ENCODE measurements at regions not wholly inside any gene's neighbourhood (a gene's known extent, or its start where the extent isn't known, plus 50 kb on each side); places are given as distances from the start of the nearest gene placed in this dataset.
"Not testable (repeated sequence)": the region's sequence is repeated elsewhere in the genome, so short reads cannot be mapped to it uniquely, and the experiment has no call there.

- not testable (repeated sequence) for DNase-seq
Observed at GRCh38 chr9:39675211-39675553, 319.7 kb downstream of the SPATA31A1 start.

GRCh38 chr9:39678534-39679263, 323.2 kb downstream of the SPATA31A1 start:
- DNase-seq, result not testable (repeated sequence)

DNA sequence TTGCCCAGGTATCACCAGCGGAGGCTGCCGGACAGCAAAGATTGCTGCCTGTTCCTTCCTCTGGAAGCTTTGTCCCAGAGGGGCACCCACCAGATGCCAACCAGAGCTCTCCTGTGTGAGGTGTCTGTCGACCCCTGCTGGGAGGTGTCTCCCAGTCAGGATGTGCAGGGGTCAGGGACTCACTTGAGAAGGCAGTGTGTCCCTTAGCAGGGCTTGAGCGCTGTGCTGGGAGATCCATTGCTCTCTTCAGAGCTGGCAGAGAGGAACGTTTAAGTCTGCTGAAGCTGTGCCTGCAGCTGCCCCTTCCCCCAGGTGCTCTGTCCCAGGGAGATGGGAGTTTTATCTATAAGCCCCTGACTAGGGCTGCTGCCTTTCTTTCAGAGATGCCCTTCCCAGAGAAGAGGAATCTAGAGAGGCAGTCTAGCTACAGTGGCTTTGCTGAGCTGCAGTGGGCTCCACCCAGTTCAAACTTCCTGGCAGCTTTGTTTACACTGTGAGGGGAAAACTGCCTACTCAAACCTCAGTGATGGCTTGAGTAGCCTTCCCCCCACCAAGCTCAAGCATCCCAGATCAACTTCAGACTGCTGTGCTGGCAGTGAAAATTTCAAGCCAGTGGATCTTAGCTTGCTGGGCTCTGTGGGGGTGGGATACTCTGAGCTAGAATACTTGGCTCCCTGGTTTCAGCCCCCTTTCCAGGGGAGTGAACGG, 325.4 kb downstream of the SPATA31A1 start:
- DNase-seq, result not testable (repeated sequence)

- not testable (repeated sequence) for DNase-seq
Observed at GRCh38 chr9:39728862-39729261, 373.4 kb downstream of the SPATA31A1 start.

DNA sequence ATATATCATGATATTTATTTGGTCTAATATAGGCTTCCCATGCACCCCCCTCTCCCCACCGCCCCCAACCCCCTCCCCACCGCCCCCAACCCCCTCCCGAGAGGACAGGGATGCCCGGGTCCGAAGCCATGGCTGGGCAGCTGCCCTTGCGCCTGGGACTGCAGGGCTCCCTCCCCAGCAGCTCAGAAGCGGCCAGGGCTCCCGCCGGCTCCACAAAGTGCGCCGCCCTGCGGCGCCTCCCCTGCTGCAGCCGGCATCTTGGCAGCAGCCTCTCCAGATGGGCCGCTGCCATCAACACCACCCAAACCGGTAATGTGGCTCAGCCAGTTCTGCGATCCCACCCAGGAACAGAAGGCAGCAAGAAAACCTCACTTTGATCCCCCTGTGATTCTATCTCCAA, 389.4 kb downstream of the SPATA31A1 start:
- DNase-seq, result not testable (repeated sequence)

DNA sequence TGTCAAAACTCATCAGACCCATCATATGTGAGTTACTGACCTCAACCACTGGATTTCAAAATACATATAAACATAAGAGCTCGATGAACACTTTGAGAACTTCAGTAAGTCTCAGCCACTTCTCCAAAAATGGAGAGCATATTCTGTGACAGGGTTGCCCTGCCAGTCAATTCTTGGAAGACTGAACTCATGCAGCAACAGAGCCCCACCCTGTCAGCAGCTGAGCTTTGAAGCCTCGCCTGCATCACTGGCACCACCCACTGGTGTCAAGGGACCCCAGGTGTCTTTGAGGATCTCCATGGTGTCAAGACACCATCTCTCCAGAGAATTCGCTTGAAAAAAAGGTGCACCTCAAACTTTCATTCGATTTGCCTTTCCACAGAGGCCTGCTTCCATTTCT, 420.1 kb downstream of the SPATA31A1 start:
- DNase-seq, result not testable (repeated sequence)

GRCh38 chr9:39791356-39791755, 435.9 kb downstream of the SPATA31A1 start:
- not testable (repeated sequence) for DNase-seq

- not testable (repeated sequence) for DNase-seq
Observed at GRCh38 chr9:39797935-39798334, 442.5 kb downstream of the SPATA31A1 start.

DNA sequence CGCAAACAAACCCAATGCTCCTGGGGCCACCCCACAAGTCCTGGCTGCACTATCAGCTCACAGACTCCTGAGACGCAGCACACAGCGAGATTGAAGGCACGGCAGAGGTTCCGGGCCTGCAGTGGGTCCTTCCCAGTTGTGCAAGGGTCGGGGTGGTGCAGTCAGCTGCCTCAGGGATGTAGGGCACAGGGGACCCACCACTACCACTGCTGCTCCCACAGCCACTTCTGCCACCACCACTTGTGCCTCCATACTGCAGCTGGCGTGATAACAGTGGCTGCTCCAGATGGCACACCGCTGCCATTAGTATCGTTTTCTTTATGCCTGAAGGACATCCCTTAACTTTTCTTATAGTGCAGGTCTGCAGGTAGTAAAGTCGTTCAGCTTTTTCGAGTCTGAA, 443.8 kb downstream of the SPATA31A1 start:
- DNase-seq, result not testable (repeated sequence)

DNA sequence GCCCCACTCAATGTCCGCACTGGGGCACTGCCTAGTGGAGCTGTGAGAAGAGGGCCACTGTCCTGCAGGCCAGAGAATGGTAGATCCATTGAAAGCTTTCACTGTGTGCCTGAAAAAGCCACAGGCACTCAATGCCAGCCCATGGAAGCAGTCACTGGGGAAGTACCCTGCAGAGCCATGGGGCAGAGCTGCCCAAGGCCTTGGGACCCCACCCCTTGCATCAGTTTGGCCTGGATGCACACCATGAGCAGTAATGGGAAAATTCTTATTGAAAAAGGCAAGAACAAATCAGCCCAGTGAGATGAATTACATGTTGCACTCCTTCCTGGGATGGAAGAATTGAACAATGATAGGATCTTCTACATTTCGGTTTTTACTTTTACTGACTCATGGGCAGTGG, 447.1 kb downstream of the SPATA31A1 start:
- DNase-seq, result not testable (repeated sequence)

GRCh38 chr9:39809401-39810226, 454.1 kb downstream of the SPATA31A1 start:
- DNase-seq, result not testable (repeated sequence)

DNA sequence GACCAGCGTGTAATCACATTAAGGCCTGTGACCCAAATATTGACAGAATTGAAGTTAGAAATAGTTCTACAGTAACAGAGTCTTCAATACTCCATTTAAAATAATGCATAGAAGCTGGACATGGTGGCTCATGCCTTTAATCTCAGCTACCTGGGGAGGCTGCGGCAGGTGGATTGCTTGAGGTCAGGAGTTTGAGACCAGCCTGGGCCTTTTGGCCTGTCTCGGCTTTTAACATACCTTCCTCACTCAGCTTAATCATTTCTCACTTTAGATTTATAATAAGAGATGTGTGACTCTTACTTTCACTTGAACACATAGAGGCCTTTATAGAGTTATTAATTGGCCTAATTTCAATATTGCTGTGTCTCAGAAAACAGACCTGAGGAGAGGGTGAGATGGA, 454.9 kb downstream of the SPATA31A1 start:
- not testable (repeated sequence) for DNase-seq

- not testable (repeated sequence) for DNase-seq
Observed at GRCh38 chr9:39811615-39812014, 456.1 kb downstream of the SPATA31A1 start.

- DNase-seq, result not testable (repeated sequence)
Observed at GRCh38 chr9:39828457-39828856, 473.0 kb downstream of the SPATA31A1 start.

All from NCI-H187 treated with DMSO at 0.1 percent for 48 hours (cell line).